A549 (cell line): ENCODE measurements at regions not wholly inside any gene's neighbourhood (a gene's known extent, or its start where the extent isn't known, plus 50 kb on each side); places are given as distances from the start of the nearest gene placed in this dataset.

ENCODE experiments used
- ATAC-seq, 2 experiments: fragments of 200-7000 bp in 1 of 2; fragments of >200 bp in 1 of 2; cut with Nextera tagmentation in 1 of 2; cut with Tn5 transposase in 1 of 2; 3 replicates each; pipeline versions ENCODE4 v1.8.0 to v1.9.1; 2018 to 2020; ENCODE audit warnings: mild to moderate bottlenecking in 1 of 2, moderate library complexity in 1 of 2
- CTCF ChIA-PET: fragments of 300-600 bp; sonication (Branson Sonifier 250); formaldehyde crosslinking; extraction: SDS; loops from one replicate; lab custom pipeline; 2021; ENCODE audit warnings: antibody characterized with exemption, inconsistent platforms; lab: Yijun Ruan, JAX
- POLR2A ChIA-PET: fragments of 350-600 bp; formaldehyde crosslinking; extraction: SDS; loops from one replicate; lab custom pipeline; 2021; ENCODE audit warnings: antibody characterized with exemption, inconsistent platforms; lab: Yijun Ruan, JAX
- DNase-seq, 2 experiments: peaks; one replicate each; pipeline versions ENCODE4 v3.0.0 to v3.0.0-alpha.2; 2011 to 2016; ENCODE audit warnings: low read depth in 1 of 2, low spot score in 1 of 2
- FAIRE-seq: peaks from 2 replicates; lab custom pipeline; 2011; peaks lifted over from hg19 to GRCh38; lab: Jason Lieb, UNC
- H3K27ac ChIP-seq, 2 experiments: fragments of >200 bp; sonication (Bioruptor Twin); formaldehyde crosslinking; 3 replicates each; pipeline ENCODE4 v1.5.1; 2016 to 2017
- H3K4me1 ChIP-seq: fragments of >200 bp; sonication (Bioruptor Twin); formaldehyde crosslinking; 3 replicates; pipeline ENCODE4 v1.6.1; 2016
- H3K4me2 ChIP-seq: fragments of >200 bp; sonication (Bioruptor Twin); formaldehyde crosslinking; 3 replicates; pipeline ENCODE4 v1.6.1; 2016
- H3K4me3 ChIP-seq: fragments of >200 bp; sonication (Bioruptor Twin); formaldehyde crosslinking; 3 replicates; pipeline ENCODE4 v1.5.1; 2016
- H3K9me3 ChIP-seq: fragments of >200 bp; sonication (Bioruptor Twin); formaldehyde crosslinking; 3 replicates; pipeline ENCODE4 v1.6.1; 2016
- ATOH8 ChIP-seq: fragments of 250-450 bp; sonication (Bioruptor Pico); IDR thresholded peaks from 2 replicates; pipeline ENCODE4 v1.5.0; 2020; ENCODE audit warnings: low read depth, mild to moderate bottlenecking, moderate library complexity
- BCL3 ChIP-seq: fragments of >200 bp; sonication (Bioruptor Twin); formaldehyde crosslinking; IDR thresholded peaks from 3 replicates; pipeline ENCODE4 v1.6.1; 2016
- BHLHE40 ChIP-seq: IDR thresholded peaks from 2 replicates; pipeline ENCODE4 v1.6.1; 2012; ENCODE audit warnings: low read depth, low read length, inconsistent platforms
- CBX2 ChIP-seq: fragments of 200-600 bp; sonication (generic); IDR thresholded peaks from 2 replicates; pipeline ENCODE4 v1.6.1; 2016; ENCODE audit warnings: low read depth, mild to moderate bottlenecking, borderline replicate concordance
- CHD4 ChIP-seq: fragments of 200-600 bp; sonication (generic); IDR thresholded peaks from 2 replicates; pipeline ENCODE4 v1.6.1; 2016; ENCODE audit warnings: antibody characterized with exemption, mild to moderate bottlenecking, borderline replicate concordance
- E2F6 ChIP-seq: IDR thresholded peaks from 2 replicates; pipeline ENCODE4 v1.6.1; 2012; ENCODE audit warnings: low read depth, borderline replicate concordance
- EHF ChIP-seq: fragments of 250-450 bp; sonication (Bioruptor Pico); IDR thresholded peaks from 2 replicates; pipeline ENCODE4 v1.5.0; 2020; ENCODE audit warnings: mild to moderate bottlenecking
- ELK1 ChIP-seq: fragments of 150-350 bp; IDR thresholded peaks from 2 replicates; pipeline ENCODE4 v1.6.1; 2014; ENCODE audit warnings: low read depth, mild to moderate bottlenecking, low read length
- EP300 ChIP-seq, 2 experiments: fragments of >200 bp; sonication (Bioruptor Twin); formaldehyde crosslinking; IDR thresholded peaks; 2 replicates in 1 of 2; 3 replicates in 1 of 2; pipeline ENCODE4 v1.6.1; 2016 to 2017
- ESRRA ChIP-seq: fragments of 150-350 bp; IDR thresholded peaks from 2 replicates; pipeline ENCODE4 v1.6.1; 2014; ENCODE audit warnings: mild to moderate bottlenecking, low read length, borderline replicate concordance
- FOSL2 ChIP-seq, 2 experiments: fragments of 450-650 bp in 1 of 2; fragments of >200 bp in 1 of 2; sonication (Bioruptor Twin) in 1 of 2; formaldehyde crosslinking; IDR thresholded peaks; 2 replicates each; pipeline versions ENCODE4 v1.5.0 to v1.6.1; 2016 to 2020; ENCODE audit warnings: mild to moderate bottlenecking in 1 of 2, moderate library complexity in 1 of 2
- FOXS1 ChIP-seq: fragments of 250-450 bp; sonication (Bioruptor Pico); IDR thresholded peaks from 2 replicates; pipeline ENCODE4 v1.5.0; 2020; ENCODE audit warnings: mild to moderate bottlenecking, moderate library complexity
- GATA3 ChIP-seq: IDR thresholded peaks from 2 replicates; pipeline ENCODE4 v1.6.1; 2012; ENCODE audit warnings: borderline replicate concordance
- HES2 ChIP-seq: fragments of >200 bp; sonication (Bioruptor Twin); formaldehyde crosslinking; IDR thresholded peaks from 2 replicates; pipeline ENCODE4 v1.6.1; 2016
- HOXA7 ChIP-seq: fragments of 250-450 bp; sonication (Bioruptor Pico); IDR thresholded peaks from 2 replicates; pipeline ENCODE4 v1.5.0; 2020; ENCODE audit warnings: mild to moderate bottlenecking, moderate library complexity
- JUN ChIP-seq, 2 experiments: fragments of >200 bp; sonication (Bioruptor Twin); formaldehyde crosslinking; IDR thresholded peaks; 2 replicates in 1 of 2; 3 replicates in 1 of 2; pipeline ENCODE4 v1.6.1; 2016 to 2017
- JUNB ChIP-seq: fragments of >200 bp; sonication (Bioruptor Twin); formaldehyde crosslinking; IDR thresholded peaks from 2 replicates; pipeline ENCODE4 v1.6.1; 2016
- MAZ ChIP-seq: fragments of 150-350 bp; IDR thresholded peaks from 2 replicates; pipeline ENCODE4 v1.6.1; 2014; ENCODE audit warnings: antibody characterized with exemption, low read depth, low read length, borderline replicate concordance
- NFE2L2 ChIP-seq: fragments of 150-350 bp; conservative IDR thresholded peaks from 2 replicates; pipeline ENCODE4 v1.6.1; 2014; ENCODE audit warnings: low read length
- NPAS2 ChIP-seq: fragments of 250-450 bp; sonication (Bioruptor Pico); IDR thresholded peaks from 2 replicates; pipeline ENCODE4 v1.8.0; 2022; ENCODE audit warnings: mild to moderate bottlenecking, moderate library complexity, borderline replicate concordance
- PHF8 ChIP-seq: fragments of 200-600 bp; sonication (generic); IDR thresholded peaks from 2 replicates; pipeline ENCODE4 v1.6.1; 2016; ENCODE audit warnings: low read depth, mild to moderate bottlenecking, antibody characterized with exemption, moderate library complexity, borderline replicate concordance
- POLR2A ChIP-seq: IDR thresholded peaks from 2 replicates; pipeline ENCODE4 v1.6.1; 2012; ENCODE audit warnings: mild to moderate bottlenecking, low read length
- RAD21 ChIP-seq, 2 experiments: fragments of >200 bp in 1 of 2; sonication (Bioruptor Twin) in 1 of 2; formaldehyde crosslinking in 1 of 2; IDR thresholded peaks in 1 of 2; conservative IDR thresholded peaks in 1 of 2; 2 replicates in 1 of 2; 3 replicates in 1 of 2; pipeline ENCODE4 v1.6.1; 2012 to 2018; ENCODE audit warnings: inconsistent platforms in 1 of 2
- RARB ChIP-seq: fragments of 250-450 bp; sonication (Bioruptor Pico); IDR thresholded peaks from 2 replicates; pipeline ENCODE4 v1.8.0; 2021; ENCODE audit warnings: mild to moderate bottlenecking, moderate library complexity
- RFX5 ChIP-seq: fragments of 450-650 bp; IDR thresholded peaks from 2 replicates; pipeline ENCODE4 v1.7.1; 2014; ENCODE audit warnings: antibody characterized with exemption, mild to moderate bottlenecking, moderate library complexity
- SREBF2 ChIP-seq: fragments of 450-650 bp; IDR thresholded peaks from 2 replicates; pipeline ENCODE4 v1.6.1; 2014; ENCODE audit warnings: mild to moderate bottlenecking, moderate library complexity
- TP53 ChIP-seq: fragments of 250-450 bp; sonication (Bioruptor Pico); IDR thresholded peaks from 2 replicates; pipeline ENCODE4 v1.5.0; 2021; ENCODE audit warnings: mild to moderate bottlenecking, moderate library complexity
- ZC3H11A ChIP-seq: fragments of 450-650 bp; IDR thresholded peaks from 2 replicates; pipeline ENCODE4 v1.6.1; 2014; ENCODE audit warnings: antibody characterized with exemption, mild to moderate bottlenecking
- ZFP36 ChIP-seq: fragments of 450-650 bp; IDR thresholded peaks from 2 replicates; pipeline ENCODE4 v1.6.1; 2014; ENCODE audit warnings: borderline replicate concordance; ENCODE audit not compliant: partially characterized antibody
- ZNF302 ChIP-seq: fragments of 250-450 bp; sonication (Bioruptor Pico); IDR thresholded peaks from 2 replicates; pipeline ENCODE4 v1.9.0; 2021; ENCODE audit warnings: inconsistent platforms, mild to moderate bottlenecking, moderate library complexity
- ZSCAN20 ChIP-seq: fragments of 250-450 bp; sonication (Bioruptor Pico); IDR thresholded peaks from 2 replicates; pipeline ENCODE4 v1.8.0; 2022; ENCODE audit warnings: mild to moderate bottlenecking, moderate library complexity
- WGBS: methylation state at CpG from one replicate; pipeline ENCODE4 v1.1.6; 2017; ENCODE audit errors: missing lambda C conversion rate; 5-methylcytosine and 5-hydroxymethylcytosine counted together

- TF ChIP-seq EHF (CRISPR knock-in tag) (no peak), FOXS1 (no peak; the same call in 1 of the 2 replicates), HOXA7 (CRISPR knock-in tag) (no peak), GATA3 (peak; percentile 90; the same call in 1 of the 2 replicates), RFX5 (no peak), ZFP36 (no peak), BHLHE40 (no peak), RARB (CRISPR knock-in tag) (no peak), ATOH8 (CRISPR knock-in tag) (no peak), BCL3 (peak; percentile 64; the same call in 1 of the 3 replicates), ESRRA (no peak), POLR2A (no peak), FOSL2 (IDR thresholded peaks at IDR 0.05) (peak; percentile 94), FOSL2 (CRISPR knock-in tag; IDR thresholded peaks at IDR 0.05) (peak; percentile 96), ELK1 (no peak), ZC3H11A (no peak), JUNB (peak; percentile 98), ZNF302 (CRISPR knock-in tag) (no peak), CBX2 (no peak), JUN (IDR thresholded peaks at IDR 0.05) (peak; percentile 43 to 74; a peak in 2 of 5 replicates), EP300 (IDR thresholded peaks at IDR 0.05) (peak; percentile 6 to 49; a peak in 2 of 5 replicates), ZSCAN20 (no peak), HES2 (peak; percentile 43; the same call in 1 of the 2 replicates), RAD21 (conservative IDR thresholded peaks at IDR 0.05 in 1 of 2, IDR thresholded peaks at IDR 0.05 in 1 of 2) (peak in 1 of 2 experiments; percentile 46; a peak in 3 of 5 replicates)
Measured at GRCh38 chr3:110420158-110420641, 651.4 kb upstream of the NECTIN3 start (continued).

GRCh38 chr3:110423276-110423675 is 648.3 kb upstream of the NECTIN3 start:
- Histone ChIP-seq H3K4me1 (peaks cover 23% of the 10 kb centered on the region), H3K4me2 (no peak overlapping the region), H3K9me3 (no peaks in the 10 kb centered on the region), H3K4me3 (no peak overlapping the region), H3K27ac (peak overlapping the region in 1 of 2 experiments; percentile 35; a peak in 1 of 6 replicates)
- TF ChIP-seq TP53 (CRISPR knock-in tag) (no peak), PHF8 (no peak), NFE2L2 (no peak), SREBF2 (no peak), MAZ (no peak), NPAS2 (CRISPR knock-in tag) (no peak), CHD4 (no peak), GATA3 (no peak), E2F6 (no peak)
- ChIA-PET POLR2A (no interaction called here), CTCF (no interaction called here)
- ATAC-seq (no peak), DNase-seq (no peak), FAIRE-seq (no peak)
- 89% methylated on average over 2 of the region's 2 CpGs for WGBS
